ENCODE measurements at regions not wholly inside any gene's neighbourhood (a gene's known extent, or its start where the extent isn't known, plus 50 kb on each side); places are given as distances from the start of the nearest gene placed in this dataset.
"Not testable (repeated sequence)": the region's sequence is repeated elsewhere in the genome, so short reads cannot be mapped to it uniquely, and the experiment has no call there.

GRCh38 chrX:137194164-137194563 lies 160.4 kb upstream of the GPR101 start:
- DNase-seq, result peak; percentile 49

- no peak for DNase-seq
Measured at GRCh38 chrX:137187540-137187939, 153.7 kb upstream of the GPR101 start.

- no peak for DNase-seq
Measured at GRCh38 chrX:137178392-137178791, 144.6 kb upstream of the GPR101 start.

- no peak for DNase-seq
Measured at GRCh38 chrX:137172317-137172948, 138.6 kb upstream of the GPR101 start.

GRCh38 chrX:137171626-137172025 lies 137.8 kb upstream of the GPR101 start:
- no peak for DNase-seq

GRCh38 chrX:137166591-137166990 lies 132.8 kb upstream of the GPR101 start:
- DNase-seq, result peak; percentile 30

- DNase-seq, result no peak
Measured at GRCh38 chrX:137164329-137164728, 130.5 kb upstream of the GPR101 start.

GRCh38 chrX:137151403-137151802 lies 117.6 kb upstream of the GPR101 start:
- DNase-seq, result no peak

GRCh38 chrX:137143864-137144263 lies 110.1 kb upstream of the GPR101 start:
- no peak for DNase-seq

GRCh38 chrX:137122651-137123050 lies 88.9 kb upstream of the GPR101 start:
- not testable (repeated sequence) for DNase-seq

GRCh38 chrX:137119049-137119448 lies 85.3 kb upstream of the GPR101 start:
- no peak for DNase-seq

GRCh38 chrX:137118536-137118935 lies 84.7 kb upstream of the GPR101 start:
- no peak for DNase-seq

- no peak for DNase-seq
Measured at GRCh38 chrX:137118136-137118535, 84.3 kb upstream of the GPR101 start.

GRCh38 chrX:137107877-137108276 lies 74.1 kb upstream of the GPR101 start:
- not testable (repeated sequence) for DNase-seq

GRCh38 chrX:137101273-137101990 lies 67.6 kb upstream of the GPR101 start:
- no peak for DNase-seq
